AG04450 (cell line): ENCODE measurements at regions not wholly inside any gene's neighbourhood (a gene's known extent, or its start where the extent isn't known, plus 50 kb on each side); places are given as distances from the start of the nearest gene placed in this dataset.

Experiments used
- CTCF ChIA-PET: fragments of 300-600, 350-600 bp; formaldehyde crosslinking; extraction: SDS; loops from one replicate; lab custom pipeline; 2022; ENCODE audit warnings: antibody characterized with exemption, inconsistent platforms; lab: Charles Lee
- POLR2A ChIA-PET: fragments of 350-600 bp; formaldehyde crosslinking; extraction: SDS; loops from one replicate; lab custom pipeline; 2021; ENCODE audit warnings: antibody characterized with exemption, inconsistent platforms; lab: Yijun Ruan, JAX
- DNase-seq: peaks from one replicate; pipeline ENCODE4 v3.0.0-alpha.2; 2011; ENCODE audit warnings: low read depth, low spot score
- H3K27ac ChIP-seq: one replicate; pipeline ENCODE4 v1.5.1; 2012; ENCODE audit warnings: low read depth, low read length, control low read depth
- H3K27me3 ChIP-seq: one replicate; pipeline ENCODE4 v1.6.0; 2012; ENCODE audit warnings: low read length; ENCODE audit not compliant: control insufficient read depth, insufficient read depth
- H3K4me3 ChIP-seq: 2 replicates; pipeline ENCODE4 v1.5.1; 2011; ENCODE audit warnings: mild to moderate bottlenecking, low read depth, low read length, control low read depth
- H3K9me3 ChIP-seq: 2 replicates; pipeline ENCODE4 v1.5.1; 2012; ENCODE audit warnings: low read length; ENCODE audit not compliant: control insufficient read depth, insufficient read depth
- CTCF ChIP-seq: IDR thresholded peaks from 2 replicates; pipeline ENCODE4 v1.5.1; 2011; ENCODE audit warnings: low read depth, low read length, control low read depth, inconsistent platforms

GRCh38 chr3:147654827-147655226 lies 245.7 kb downstream of the ZIC1 start:
- no peaks in the 10 kb centered on the region for H3K9me3 ChIP-seq
- no peak for TF ChIP-seq CTCF
- CTCF ChIA-PET: no interaction called here
- DNase-seq: no peak
- POLR2A ChIA-PET: no interaction called here
- no peaks in the 10 kb centered on the region for H3K27me3 ChIP-seq
- H3K4me3 ChIP-seq: no peak overlapping the region
- no peak overlapping the region for H3K27ac ChIP-seq

- CTCF ChIA-PET: interaction anchor here (0.6 kb wide), 2 partner anchors 43 to 325 kb away, joined by 3 to 7 read pairs; no protein-coding TSS in a partner anchor
- DNase-seq: no peak
These were observed 246.1 kb downstream of the ZIC1 start for GRCh38 chr3:147655236-147655635.

GRCh38 chr3:147656023-147656422 lies 246.9 kb downstream of the ZIC1 start:
- no peak for DNase-seq
- H3K4me3 ChIP-seq: no peak overlapping the region
- no peak for TF ChIP-seq CTCF
- H3K27ac ChIP-seq: no peak overlapping the region
- POLR2A ChIA-PET: no interaction called here
- H3K27me3 ChIP-seq: no peaks in the 10 kb centered on the region
- H3K9me3 ChIP-seq: no peaks in the 10 kb centered on the region
- CTCF ChIA-PET: no interaction called here

More at GRCh38 chr3:147655236-147655635, 246.1 kb downstream of the ZIC1 start:
- no peak for TF ChIP-seq CTCF
- no peak overlapping the region for H3K27ac ChIP-seq
- POLR2A ChIA-PET: no interaction called here
- no peaks in the 10 kb centered on the region for H3K9me3 ChIP-seq
- no peaks in the 10 kb centered on the region for H3K27me3 ChIP-seq
- H3K4me3 ChIP-seq: no peak overlapping the region

GRCh38 chr3:147661916-147662315 lies 252.8 kb downstream of the ZIC1 start:
- H3K27me3 ChIP-seq: no peaks in the 10 kb centered on the region
- H3K9me3 ChIP-seq: no peaks in the 10 kb centered on the region
- no peak overlapping the region for H3K4me3 ChIP-seq
- no peak for DNase-seq
- ChIA-PET CTCF (no interaction called here), POLR2A (no interaction called here)
- H3K27ac ChIP-seq: no peak overlapping the region
- TF ChIP-seq CTCF: no peak

GRCh38 chr3:147662705-147663104 lies 253.5 kb downstream of the ZIC1 start:
- Histone ChIP-seq H3K27me3 (no peaks in the 10 kb centered on the region), H3K4me3 (no peak overlapping the region), H3K27ac (no peak overlapping the region), H3K9me3 (no peaks in the 10 kb centered on the region)
- TF ChIP-seq CTCF: no peak
- CTCF ChIA-PET: no interaction called here
- no peak for DNase-seq
- POLR2A ChIA-PET: no interaction called here
